ENCODE measurements at regions not wholly inside any gene's neighbourhood (a gene's known extent, or its start where the extent isn't known, plus 50 kb on each side); places are given as distances from the start of the nearest gene placed in this dataset.

GRCh38 chr4:57291911-57292310 is 181.7 kb upstream of the IGFBP7 start:
- H3K36me3 ChIP-seq (ENCODE audit: control insufficient read depth, insufficient read depth, low read length): no peaks in the 10 kb centered on the region
- no peak overlapping the region for H3K4me3 ChIP-seq (ENCODE audit: low read depth, low read length)
- no peak overlapping the region for H3K9ac ChIP-seq (ENCODE audit: low read depth, low read length)
- no peak overlapping the region for H3K27ac ChIP-seq (ENCODE audit: low read depth, low read length)
- peaks cover 7% of the 10 kb centered on the region; the same call in 1 of the 2 replicates for H3K27me3 ChIP-seq (ENCODE audit: control insufficient read depth, insufficient read depth, low read length)
- peaks cover 21% of the 10 kb centered on the region for H3K4me1 ChIP-seq (ENCODE audit: control insufficient read depth, insufficient read depth, low read length)
- H3K9me3 ChIP-seq (ENCODE audit: control insufficient read depth, insufficient read depth, low read length): peaks cover 6% of the 10 kb centered on the region

GRCh38 chr4:57287687-57288604 is 177.8 kb upstream of the IGFBP7 start:
- Histone ChIP-seq H3K27me3 (ENCODE audit: control insufficient read depth, insufficient read depth, low read length) (peaks cover 7% of the 10 kb centered on the region; the same call in 1 of the 2 replicates), H3K9ac (ENCODE audit: low read depth, low read length) (no peak overlapping the region), H3K9me3 (ENCODE audit: control insufficient read depth, insufficient read depth, low read length) (peaks cover 6% of the 10 kb centered on the region), H3K27ac (ENCODE audit: low read depth, low read length) (peak overlapping the region; percentile 73), H3K4me3 (ENCODE audit: low read depth, low read length) (peak overlapping the region; percentile 30), H3K4me1 (ENCODE audit: control insufficient read depth, insufficient read depth, low read length) (peaks cover 18% of the 10 kb centered on the region), H3K36me3 (ENCODE audit: control insufficient read depth, insufficient read depth, low read length) (no peaks in the 10 kb centered on the region)

GRCh38 chr4:57282933-57283310 is 172.7 kb upstream of the IGFBP7 start:
- Histone ChIP-seq H3K36me3 (ENCODE audit: control insufficient read depth, insufficient read depth, low read length) (no peaks in the 10 kb centered on the region), H3K9me3 (ENCODE audit: control insufficient read depth, insufficient read depth, low read length) (no peaks in the 10 kb centered on the region), H3K27me3 (ENCODE audit: control insufficient read depth, insufficient read depth, low read length) (no peaks in the 10 kb centered on the region), H3K4me3 (ENCODE audit: low read depth, low read length) (no peak overlapping the region), H3K4me1 (ENCODE audit: control insufficient read depth, insufficient read depth, low read length) (peaks cover 10% of the 10 kb centered on the region), H3K27ac (ENCODE audit: low read depth, low read length) (no peak overlapping the region), H3K9ac (ENCODE audit: low read depth, low read length) (no peak overlapping the region)

- no peak overlapping the region for H3K9ac ChIP-seq (ENCODE audit: low read depth, low read length)
- no peaks in the 10 kb centered on the region for H3K36me3 ChIP-seq (ENCODE audit: control insufficient read depth, insufficient read depth, low read length)
- no peak overlapping the region for H3K4me3 ChIP-seq (ENCODE audit: low read depth, low read length)
- no peaks in the 10 kb centered on the region for H3K9me3 ChIP-seq (ENCODE audit: control insufficient read depth, insufficient read depth, low read length)
- no peaks in the 10 kb centered on the region for H3K27me3 ChIP-seq (ENCODE audit: control insufficient read depth, insufficient read depth, low read length)
- no peak overlapping the region for H3K27ac ChIP-seq (ENCODE audit: low read depth, low read length)
- H3K4me1 ChIP-seq (ENCODE audit: control insufficient read depth, insufficient read depth, low read length): peaks cover 4% of the 10 kb centered on the region; the same call in 1 of the 2 replicates
These were observed 170.3 kb upstream of the IGFBP7 start for GRCh38 chr4:57280481-57280880.

- H3K27me3 ChIP-seq (ENCODE audit: control insufficient read depth, insufficient read depth, low read length): no peaks in the 10 kb centered on the region
- no peaks in the 10 kb centered on the region for H3K36me3 ChIP-seq (ENCODE audit: control insufficient read depth, insufficient read depth, low read length)
- no peak overlapping the region for H3K4me3 ChIP-seq (ENCODE audit: low read depth, low read length)
- no peaks in the 10 kb centered on the region for H3K9me3 ChIP-seq (ENCODE audit: control insufficient read depth, insufficient read depth, low read length)
- H3K4me1 ChIP-seq (ENCODE audit: control insufficient read depth, insufficient read depth, low read length): peaks cover 4% of the 10 kb centered on the region; the same call in 1 of the 2 replicates
- H3K27ac ChIP-seq (ENCODE audit: low read depth, low read length): no peak overlapping the region
- H3K9ac ChIP-seq (ENCODE audit: low read depth, low read length): no peak overlapping the region
These were observed 168.6 kb upstream of the IGFBP7 start for GRCh38 chr4:57278780-57279179.

GRCh38 chr4:57274082-57274481 is 163.9 kb upstream of the IGFBP7 start:
- Histone ChIP-seq H3K4me1 (ENCODE audit: control insufficient read depth, insufficient read depth, low read length) (peaks cover 7% of the 10 kb centered on the region), H3K27me3 (ENCODE audit: control insufficient read depth, insufficient read depth, low read length) (no peaks in the 10 kb centered on the region), H3K27ac (ENCODE audit: low read depth, low read length) (no peak overlapping the region), H3K9me3 (ENCODE audit: control insufficient read depth, insufficient read depth, low read length) (no peaks in the 10 kb centered on the region), H3K36me3 (ENCODE audit: control insufficient read depth, insufficient read depth, low read length) (no peaks in the 10 kb centered on the region), H3K9ac (ENCODE audit: low read depth, low read length) (no peak overlapping the region), H3K4me3 (ENCODE audit: low read depth, low read length) (no peak overlapping the region)

GRCh38 chr4:57270346-57270745 is 160.2 kb upstream of the IGFBP7 start:
- H3K4me3 ChIP-seq (ENCODE audit: low read depth, low read length): no peak overlapping the region
- H3K4me1 ChIP-seq (ENCODE audit: control insufficient read depth, insufficient read depth, low read length): peaks cover 20% of the 10 kb centered on the region

GRCh38 chr4:57265831-57266582 is 155.8 kb upstream of the IGFBP7 start:
- no peaks in the 10 kb centered on the region for H3K27me3 ChIP-seq (ENCODE audit: control insufficient read depth, insufficient read depth, low read length)
- H3K27ac ChIP-seq (ENCODE audit: low read depth, low read length): peak overlapping the region; percentile 11
- H3K4me1 ChIP-seq (ENCODE audit: control insufficient read depth, insufficient read depth, low read length): peaks cover 21% of the 10 kb centered on the region
- H3K9ac ChIP-seq (ENCODE audit: low read depth, low read length): no peak overlapping the region
- H3K4me3 ChIP-seq (ENCODE audit: low read depth, low read length): no peak overlapping the region
- H3K9me3 ChIP-seq (ENCODE audit: control insufficient read depth, insufficient read depth, low read length): no peaks in the 10 kb centered on the region
- no peaks in the 10 kb centered on the region for H3K36me3 ChIP-seq (ENCODE audit: control insufficient read depth, insufficient read depth, low read length)

More at GRCh38 chr4:57270346-57270745, 160.2 kb upstream of the IGFBP7 start:
- H3K27ac ChIP-seq (ENCODE audit: low read depth, low read length): no peak overlapping the region
- no peaks in the 10 kb centered on the region for H3K27me3 ChIP-seq (ENCODE audit: control insufficient read depth, insufficient read depth, low read length)
- no peaks in the 10 kb centered on the region for H3K36me3 ChIP-seq (ENCODE audit: control insufficient read depth, insufficient read depth, low read length)
- no peaks in the 10 kb centered on the region for H3K9me3 ChIP-seq (ENCODE audit: control insufficient read depth, insufficient read depth, low read length)
- no peak overlapping the region for H3K9ac ChIP-seq (ENCODE audit: low read depth, low read length)

- Histone ChIP-seq H3K36me3 (ENCODE audit: control insufficient read depth, insufficient read depth, low read length) (no peaks in the 10 kb centered on the region), H3K27me3 (ENCODE audit: control insufficient read depth, insufficient read depth, low read length) (no peaks in the 10 kb centered on the region), H3K27ac (ENCODE audit: low read depth, low read length) (no peak overlapping the region), H3K9ac (ENCODE audit: low read depth, low read length) (no peak overlapping the region), H3K4me3 (ENCODE audit: low read depth, low read length) (no peak overlapping the region), H3K4me1 (ENCODE audit: control insufficient read depth, insufficient read depth, low read length) (peaks cover 6% of the 10 kb centered on the region), H3K9me3 (ENCODE audit: control insufficient read depth, insufficient read depth, low read length) (no peaks in the 10 kb centered on the region; the same call in 1 of the 2 replicates)
These were observed 144.6 kb upstream of the IGFBP7 start for GRCh38 chr4:57254754-57255153.

- Histone ChIP-seq H3K4me1 (ENCODE audit: control insufficient read depth, insufficient read depth, low read length) (peaks cover 6% of the 10 kb centered on the region), H3K4me3 (ENCODE audit: low read depth, low read length) (no peak overlapping the region), H3K9ac (ENCODE audit: low read depth, low read length) (no peak overlapping the region), H3K9me3 (ENCODE audit: control insufficient read depth, insufficient read depth, low read length) (no peaks in the 10 kb centered on the region; the same call in 1 of the 2 replicates), H3K27me3 (ENCODE audit: control insufficient read depth, insufficient read depth, low read length) (no peaks in the 10 kb centered on the region), H3K36me3 (ENCODE audit: control insufficient read depth, insufficient read depth, low read length) (no peaks in the 10 kb centered on the region), H3K27ac (ENCODE audit: low read depth, low read length) (no peak overlapping the region)
These were observed 138.9 kb upstream of the IGFBP7 start for GRCh38 chr4:57249083-57249482.

GRCh38 chr4:57243076-57243475 is 132.9 kb upstream of the IGFBP7 start:
- Histone ChIP-seq H3K36me3 (ENCODE audit: control insufficient read depth, insufficient read depth, low read length) (no peaks in the 10 kb centered on the region), H3K4me3 (ENCODE audit: low read depth, low read length) (no peak overlapping the region), H3K9me3 (ENCODE audit: control insufficient read depth, insufficient read depth, low read length) (no peaks in the 10 kb centered on the region), H3K9ac (ENCODE audit: low read depth, low read length) (no peak overlapping the region), H3K4me1 (ENCODE audit: control insufficient read depth, insufficient read depth, low read length) (no peaks in the 10 kb centered on the region), H3K27ac (ENCODE audit: low read depth, low read length) (no peak overlapping the region), H3K27me3 (ENCODE audit: control insufficient read depth, insufficient read depth, low read length) (peaks cover 9% of the 10 kb centered on the region; the same call in 1 of the 2 replicates)

All from HUES48 (cell line).